ENCODE measurements at regions not wholly inside any gene's neighbourhood (a gene's known extent, or its start where the extent isn't known, plus 50 kb on each side); places are given as distances from the start of the nearest gene placed in this dataset.
"Not testable (repeated sequence)": the region's sequence is repeated elsewhere in the genome, so short reads cannot be mapped to it uniquely, and the experiment has no call there.

- DNase-seq: no peak
Observed at GRCh38 chr10:65769828-65770227, 1156.0 kb upstream of the LRRTM3 start.

- no peak for DNase-seq
Observed at GRCh38 chr10:65778753-65779152, 1147.1 kb upstream of the LRRTM3 start.

DNA sequence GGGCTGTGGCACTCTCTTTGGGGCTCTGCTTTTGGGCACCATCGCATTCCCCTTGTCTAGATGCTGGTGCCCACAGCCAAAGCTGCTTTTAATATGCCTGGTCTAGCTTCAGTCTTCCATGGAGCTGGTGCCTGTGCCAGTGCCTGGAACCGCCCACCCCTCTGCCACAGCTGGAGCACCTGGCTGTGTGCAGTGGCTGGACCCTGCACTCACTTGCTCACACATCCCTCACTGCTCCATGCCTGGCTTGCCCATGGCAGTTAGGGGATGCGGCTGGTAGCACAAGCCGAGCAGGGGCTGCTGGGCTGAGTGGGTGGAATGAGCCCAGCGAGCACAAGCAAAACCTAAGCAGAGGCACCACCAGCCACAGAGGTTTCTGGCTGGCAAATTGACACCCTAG lies 1145.9 kb upstream of the LRRTM3 start:
- DNase-seq: no peak

DNA sequence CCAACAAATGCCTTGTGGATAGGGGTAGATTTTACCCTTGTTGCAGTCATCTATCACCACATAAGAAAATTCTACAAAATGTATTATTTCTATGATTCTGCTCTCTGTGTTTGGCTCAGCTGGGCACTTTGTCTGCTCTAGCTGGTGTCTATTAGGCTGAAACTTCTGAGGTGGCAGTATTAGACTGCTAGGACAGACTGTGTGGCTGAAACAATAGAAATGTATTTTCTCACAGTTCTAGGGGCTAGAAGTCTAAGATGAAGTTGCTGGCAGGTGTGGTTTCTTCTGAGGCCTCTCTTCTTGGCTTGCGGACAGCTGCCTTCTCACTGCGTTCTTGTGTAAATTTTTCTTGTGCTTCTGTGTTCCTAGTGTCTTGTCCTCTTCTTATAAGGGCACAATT lies 1139.6 kb upstream of the LRRTM3 start:
- DNase-seq: no peak

- DNase-seq: no peak
Observed at GRCh38 chr10:65787571-65787970, 1138.3 kb upstream of the LRRTM3 start.

GRCh38 chr10:65788271-65788670 lies 1137.6 kb upstream of the LRRTM3 start:
- DNase-seq: no peak

- DNase-seq: no peak
Observed at GRCh38 chr10:65791979-65792378, 1133.9 kb upstream of the LRRTM3 start.

- no peak for DNase-seq
Observed at GRCh38 chr10:65793738-65794425, 1132.0 kb upstream of the LRRTM3 start.

- DNase-seq: not testable (repeated sequence)
Observed at GRCh38 chr10:65794861-65795260, 1131.0 kb upstream of the LRRTM3 start.

GRCh38 chr10:65796472-65796871 lies 1129.4 kb upstream of the LRRTM3 start:
- DNase-seq: no peak

DNA sequence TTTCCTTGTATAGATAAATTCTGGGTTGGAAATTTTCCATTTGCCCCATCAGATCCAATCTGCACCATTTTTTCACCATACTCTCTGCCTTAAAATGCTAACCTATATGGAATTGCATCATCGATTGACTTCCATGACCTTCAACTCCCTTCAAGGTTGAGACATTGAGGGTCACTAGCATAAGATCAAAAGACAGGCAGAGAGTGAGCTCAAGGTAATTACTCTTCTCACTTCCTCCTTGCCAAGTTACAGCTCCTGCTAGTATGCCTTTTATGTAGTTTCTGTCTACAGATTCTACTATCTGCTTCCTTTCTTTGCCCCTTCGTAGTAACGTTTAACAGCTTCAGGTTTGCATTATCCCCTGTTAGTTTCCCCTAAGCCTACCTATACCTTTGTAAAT lies 1127.7 kb upstream of the LRRTM3 start:
- no peak for DNase-seq

- no peak for DNase-seq
Observed at GRCh38 chr10:65802391-65802790, 1123.4 kb upstream of the LRRTM3 start.

DNA sequence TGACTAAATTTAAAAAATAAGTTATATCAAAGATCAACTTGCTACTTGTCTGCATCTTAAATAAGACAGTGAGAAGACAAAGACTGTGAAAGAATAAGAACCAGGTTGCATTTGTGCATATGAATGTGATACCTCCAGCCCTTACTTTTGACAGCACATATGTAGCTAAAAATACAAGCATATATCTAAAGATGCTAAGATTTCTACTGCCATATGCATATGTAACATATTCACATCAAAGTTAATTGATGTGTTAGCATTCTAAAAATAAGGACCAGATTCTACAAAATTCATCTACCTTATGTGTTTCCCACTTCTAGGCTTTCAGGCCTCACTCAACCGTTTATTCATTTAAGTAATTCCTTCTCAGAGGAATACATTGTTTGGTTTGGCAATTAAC lies 1120.3 kb upstream of the LRRTM3 start:
- DNase-seq: no peak

GRCh38 chr10:65805993-65806392 lies 1119.8 kb upstream of the LRRTM3 start:
- DNase-seq: no peak

- DNase-seq: no peak
Observed at GRCh38 chr10:65808687-65809333, 1117.0 kb upstream of the LRRTM3 start.

- DNase-seq: no peak
Observed at GRCh38 chr10:65811931-65812525, 1113.8 kb upstream of the LRRTM3 start.

DNA sequence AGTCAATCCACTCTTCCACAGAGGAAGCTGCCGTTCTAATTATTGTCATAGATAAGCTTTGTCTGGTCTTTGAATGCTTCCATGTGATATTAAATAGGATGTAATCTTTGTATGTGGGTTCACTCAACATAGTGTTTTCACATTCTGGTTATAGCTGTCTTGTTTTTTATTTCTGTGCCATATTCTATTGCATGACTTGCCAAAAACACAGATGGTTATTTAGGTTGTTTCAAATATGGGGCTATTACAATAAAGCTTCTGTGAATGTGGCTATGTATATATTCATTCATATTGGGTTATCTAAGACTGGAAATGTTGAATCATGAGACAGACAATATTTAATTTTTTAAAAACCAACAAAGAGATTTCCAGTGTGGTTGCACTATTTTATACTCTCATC lies 1109.3 kb upstream of the LRRTM3 start:
- no peak for DNase-seq

DNA sequence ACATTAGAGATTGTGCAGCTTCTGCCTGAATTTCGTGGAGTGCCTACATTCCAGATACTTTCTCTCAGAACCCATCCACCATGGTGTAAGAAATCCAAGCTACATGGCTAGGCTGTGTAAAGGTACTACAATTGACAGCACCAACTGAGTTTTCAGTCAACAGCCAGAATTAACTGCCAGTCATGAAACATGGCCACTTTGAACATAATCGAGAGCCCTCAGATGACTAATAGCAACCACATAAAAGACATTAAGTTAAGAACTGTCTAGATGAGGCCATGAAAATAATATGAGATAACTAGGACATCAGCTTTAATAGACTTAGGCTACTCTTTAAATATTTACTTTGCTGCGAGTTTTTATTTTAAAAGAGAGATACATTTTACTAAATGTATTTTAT lies 1106.8 kb upstream of the LRRTM3 start:
- DNase-seq: no peak

GRCh38 chr10:65827359-65827758 lies 1098.5 kb upstream of the LRRTM3 start:
- no peak for DNase-seq

- no peak for DNase-seq
Observed at GRCh38 chr10:65838811-65839210, 1087.0 kb upstream of the LRRTM3 start.

GRCh38 chr10:65843203-65843602 lies 1082.6 kb upstream of the LRRTM3 start:
- DNase-seq: no peak

DNA sequence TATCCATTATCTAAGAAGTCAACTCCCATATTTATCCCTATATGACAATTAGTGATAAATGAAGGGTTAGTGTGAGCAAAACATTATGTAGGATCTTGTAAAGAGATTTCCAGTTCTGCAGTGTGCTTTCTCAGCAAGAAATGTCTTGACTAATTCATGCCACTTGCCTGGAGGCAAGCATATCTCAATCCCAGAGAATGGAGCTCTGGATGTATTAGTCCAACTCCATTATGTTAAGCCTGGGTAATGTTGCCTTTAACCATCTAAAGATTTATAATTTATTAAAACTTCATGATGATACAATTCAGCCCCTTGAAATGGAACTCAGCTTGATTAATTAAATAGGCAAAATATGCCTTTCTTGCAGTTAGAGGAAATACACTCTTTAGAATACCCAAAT lies 1079.9 kb upstream of the LRRTM3 start:
- no peak for DNase-seq

- no peak for DNase-seq
Observed at GRCh38 chr10:65846541-65846940, 1079.3 kb upstream of the LRRTM3 start.

GRCh38 chr10:65846949-65847348 lies 1078.9 kb upstream of the LRRTM3 start:
- DNase-seq: no peak
